Tongue (tissue), 1 donor: ENCODE measurements at regions not wholly inside any gene's neighbourhood (a gene's known extent, or its start where the extent isn't known, plus 50 kb on each side); places are given as distances from the start of the nearest gene placed in this dataset.
"Not testable (repeated sequence)": the region's sequence is repeated elsewhere in the genome, so short reads cannot be mapped to it uniquely, and the experiment has no call there.

Source experiments
- DNase-seq: peaks from one replicate; pipeline ENCODE4 v3.0.0-alpha.2; 2015

DNA sequence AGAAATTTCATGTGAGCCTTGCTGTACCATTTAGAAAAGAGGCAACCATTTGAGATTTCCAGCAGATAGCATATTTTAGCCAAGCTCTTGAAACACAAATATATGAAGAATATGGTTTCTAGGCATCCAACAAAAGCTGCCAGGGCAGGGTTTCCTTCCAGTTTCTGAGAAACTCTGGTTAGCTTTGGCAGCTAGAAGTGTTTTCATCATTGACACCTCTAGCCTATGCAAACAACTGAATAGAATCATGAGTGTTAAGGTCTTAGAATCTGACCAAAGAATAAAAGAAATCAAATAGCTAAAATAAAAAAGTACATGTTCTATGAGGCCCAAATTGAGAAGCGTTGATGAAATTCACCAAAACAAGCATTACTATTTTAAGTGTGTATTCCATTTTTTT, 188.1 kb downstream of the TMEM167A start:
- DNase-seq = no peak

DNA sequence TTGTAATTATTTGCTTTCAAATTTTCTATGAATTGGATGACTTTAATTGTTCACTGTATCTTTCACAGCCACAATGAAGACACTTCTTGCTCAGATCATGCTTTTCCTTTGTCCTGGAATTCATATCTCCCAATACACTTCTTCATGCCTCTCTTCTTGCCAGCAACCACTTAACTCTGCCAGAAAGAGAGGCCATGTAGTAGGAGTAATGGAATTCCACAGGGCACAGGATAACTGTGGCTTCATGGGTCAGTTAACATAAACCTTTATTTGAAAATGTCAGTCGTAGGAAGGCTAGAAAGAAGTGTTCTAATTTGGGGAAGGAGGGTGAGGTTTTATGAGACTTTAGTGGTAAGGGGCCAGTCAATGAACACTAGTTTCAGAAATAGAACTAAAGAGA, 190.3 kb downstream of the TMEM167A start:
- DNase-seq = no peak

DNA sequence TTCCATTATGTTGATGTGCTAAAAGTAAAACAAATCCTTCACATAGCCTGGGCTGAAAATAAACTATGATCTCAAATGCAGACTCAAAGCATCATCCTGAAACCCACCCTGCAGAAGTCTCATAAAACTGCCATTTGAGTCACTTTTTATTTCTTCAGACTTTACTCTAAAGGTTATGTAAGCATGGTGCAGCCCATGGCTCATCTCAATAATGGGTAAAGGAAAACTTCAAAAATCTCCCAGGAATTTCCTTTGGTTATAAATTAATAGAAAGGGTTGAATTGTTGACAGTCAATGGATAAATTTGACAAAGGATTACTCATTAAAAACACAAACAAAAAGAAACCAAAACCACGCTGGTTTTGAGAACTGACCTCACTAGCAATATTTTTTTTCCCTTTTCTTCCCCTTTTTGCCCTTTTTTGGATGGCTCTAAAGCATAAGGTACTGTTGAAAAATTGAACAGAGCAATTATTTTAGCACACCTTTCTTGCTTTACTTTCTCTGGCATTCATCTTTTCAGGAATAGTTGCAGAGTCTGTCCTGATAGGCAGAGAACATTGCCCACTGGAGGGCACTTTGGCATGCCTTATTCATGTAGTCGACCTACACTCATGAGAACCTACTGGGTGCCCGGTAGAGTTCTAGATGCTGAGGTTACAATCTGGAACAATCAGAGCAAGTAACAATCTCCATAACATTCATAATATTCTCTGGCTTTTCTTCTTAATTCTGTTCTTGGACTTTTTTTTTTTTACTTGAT, 191.4 kb downstream of the TMEM167A start:
- DNase-seq = no peak

DNA sequence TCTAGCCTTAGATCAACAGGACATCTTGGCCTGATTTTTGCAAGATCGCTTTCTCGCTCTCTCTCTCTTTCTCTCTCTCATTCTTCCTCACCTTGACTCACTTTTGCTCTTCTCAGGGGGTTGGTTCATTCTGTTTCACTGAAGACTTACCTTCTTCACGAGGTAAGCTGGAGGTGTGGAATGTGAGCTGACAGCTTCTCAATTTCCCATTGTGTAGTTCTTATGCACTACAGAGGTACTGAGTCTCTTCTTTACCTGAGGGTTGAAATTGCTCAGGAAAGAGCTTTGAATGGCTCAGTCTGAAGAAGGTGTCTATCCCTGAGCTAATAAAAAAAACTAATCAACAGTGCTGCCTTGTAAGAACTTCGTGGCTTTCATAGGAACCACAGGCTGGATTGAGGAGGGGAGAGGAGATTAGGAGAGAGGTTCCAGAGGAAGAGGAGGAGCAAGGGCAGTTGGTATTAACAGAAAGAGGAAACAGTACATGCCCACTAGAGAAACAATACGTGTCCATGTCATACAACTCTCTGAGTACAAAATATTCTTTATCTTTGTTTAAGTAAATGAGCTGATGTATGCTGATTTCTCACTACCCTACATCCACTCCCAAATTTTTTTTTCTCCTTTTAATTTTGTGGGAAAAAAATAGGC, 192.2 kb downstream of the TMEM167A start:
- no peak for DNase-seq

DNA sequence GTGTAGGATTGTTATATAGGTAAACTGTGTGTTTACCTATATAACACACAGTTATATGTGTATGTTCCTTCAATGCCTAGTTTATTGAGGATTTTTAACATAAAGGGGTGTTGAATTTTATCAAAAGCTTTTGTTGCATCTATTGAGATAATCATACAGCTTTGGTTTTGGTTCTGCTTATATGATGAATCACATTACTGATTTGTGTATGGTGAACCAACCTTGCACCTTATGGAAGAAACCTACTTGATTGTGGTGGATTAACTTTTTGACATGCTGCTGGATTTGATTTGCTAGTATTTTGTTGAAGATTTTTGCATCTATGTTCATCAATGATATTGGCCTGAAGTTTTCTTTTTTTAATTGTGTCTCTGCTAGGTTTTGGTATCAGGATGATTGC, 194.9 kb downstream of the TMEM167A start:
- DNase-seq = no peak

DNA sequence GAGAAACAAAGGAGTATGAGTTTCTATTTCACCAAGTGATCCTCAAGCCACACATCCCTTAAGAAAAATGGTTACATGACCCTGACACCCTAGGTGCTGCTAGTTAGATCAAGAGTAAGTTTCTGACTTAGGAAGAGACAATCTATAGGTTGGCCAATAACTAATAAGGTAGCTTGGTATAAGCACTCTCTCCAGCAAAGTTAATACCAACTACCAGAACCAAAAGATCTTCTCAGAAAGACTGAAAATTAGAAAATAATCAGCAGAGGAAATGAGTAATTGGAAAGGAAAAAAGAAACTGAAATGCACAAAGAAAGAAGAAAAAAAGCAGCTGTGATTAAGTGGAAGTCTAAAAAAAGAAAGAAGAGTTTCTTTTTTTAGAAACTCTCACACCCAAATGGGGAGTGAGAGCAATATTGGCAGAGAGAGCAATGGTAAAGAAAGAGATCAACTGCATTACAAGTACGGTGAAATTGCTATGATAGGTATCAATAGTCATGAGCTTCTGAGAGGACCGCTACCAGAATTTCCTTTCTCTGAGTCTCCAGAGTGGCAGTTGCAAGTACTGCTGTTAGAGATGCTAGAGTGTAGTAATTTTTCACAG, 195.5 kb downstream of the TMEM167A start:
- no peak for DNase-seq

DNA sequence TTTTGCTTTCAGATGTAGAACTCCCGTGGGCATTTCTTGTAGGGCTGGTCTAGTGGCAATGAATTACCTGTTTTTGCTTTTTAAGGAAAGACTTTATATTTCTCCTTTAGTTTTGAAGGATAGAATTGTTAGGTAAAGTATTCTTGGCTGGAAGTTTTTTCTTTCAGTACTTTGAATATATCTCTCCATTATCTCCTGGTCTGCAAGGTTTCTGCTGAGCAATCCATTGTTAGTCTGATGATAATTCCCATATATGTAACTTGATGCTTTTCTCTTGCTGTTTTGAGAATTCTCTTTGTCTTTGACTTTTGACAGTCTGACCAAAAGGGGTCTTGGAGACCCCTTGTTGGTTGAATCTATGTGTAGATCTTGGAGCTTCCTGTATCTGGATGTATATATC, 198.1 kb downstream of the TMEM167A start:
- no peak for DNase-seq

DNA sequence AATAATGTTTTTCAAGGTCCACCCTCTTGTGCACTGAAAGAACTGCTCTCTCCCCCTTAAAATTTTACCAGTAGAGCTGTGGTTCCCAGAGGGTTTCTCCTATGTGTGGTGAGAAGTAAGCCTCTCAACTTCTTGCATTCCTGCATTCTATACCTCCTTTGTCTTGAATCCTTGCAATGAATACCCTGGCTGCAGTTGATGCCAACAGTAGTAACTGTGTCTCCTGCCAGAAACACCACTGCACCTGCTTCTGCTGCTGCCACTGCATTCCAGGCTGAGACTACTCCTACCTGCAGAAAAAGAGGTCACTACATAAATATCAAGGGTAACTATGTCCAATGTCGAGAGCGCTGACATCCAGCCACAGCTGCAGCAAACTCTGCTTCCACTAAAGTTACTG, 203.7 kb downstream of the TMEM167A start:
- peak; percentile 40 for DNase-seq

DNA sequence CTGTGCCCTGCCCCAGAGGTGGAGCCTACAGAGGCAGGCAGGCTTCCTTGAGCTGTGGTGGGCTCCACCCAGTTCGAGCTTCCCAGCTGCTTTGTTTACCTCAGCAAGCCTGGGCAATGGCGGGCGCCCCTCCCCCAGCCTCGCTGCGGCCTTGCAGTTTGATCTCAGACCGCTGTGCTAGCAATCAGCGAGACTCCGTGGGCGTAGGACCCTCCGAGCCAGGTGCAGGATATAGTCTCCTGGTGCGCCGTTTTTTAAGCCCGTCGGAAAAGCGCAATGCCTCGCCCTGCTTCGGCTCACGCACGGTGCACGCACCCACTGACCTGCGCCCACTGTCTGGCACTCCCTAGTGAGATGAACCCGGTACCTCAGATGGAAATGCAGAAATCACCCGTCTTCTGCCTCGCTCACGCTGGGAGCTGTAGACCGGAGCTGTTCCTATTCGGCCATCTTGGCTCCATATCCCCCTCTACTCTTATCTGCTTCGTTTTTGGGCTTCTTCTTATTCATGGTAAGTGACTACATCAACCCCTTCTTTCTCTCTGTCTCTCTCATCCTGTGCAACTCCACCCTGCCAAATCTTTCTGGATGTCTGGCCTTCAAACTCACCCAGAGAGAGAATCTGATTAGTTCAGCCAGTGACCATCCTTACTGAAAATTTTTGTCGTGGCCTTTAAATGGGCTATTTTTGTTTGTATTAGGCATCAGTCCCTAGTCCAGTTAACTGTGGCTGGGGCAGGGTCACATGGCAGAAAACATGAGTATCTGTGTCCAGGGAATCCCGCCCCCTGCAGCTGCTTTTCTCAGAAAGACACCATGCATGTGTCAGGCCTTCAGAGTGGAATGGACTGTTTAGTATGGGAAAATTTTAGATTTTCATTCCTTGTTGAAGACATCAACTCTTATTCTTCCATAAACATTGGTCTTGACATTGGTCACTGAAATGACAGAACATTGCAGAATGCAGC, 204.6 kb downstream of the TMEM167A start:
- not testable (repeated sequence) for DNase-seq

DNA sequence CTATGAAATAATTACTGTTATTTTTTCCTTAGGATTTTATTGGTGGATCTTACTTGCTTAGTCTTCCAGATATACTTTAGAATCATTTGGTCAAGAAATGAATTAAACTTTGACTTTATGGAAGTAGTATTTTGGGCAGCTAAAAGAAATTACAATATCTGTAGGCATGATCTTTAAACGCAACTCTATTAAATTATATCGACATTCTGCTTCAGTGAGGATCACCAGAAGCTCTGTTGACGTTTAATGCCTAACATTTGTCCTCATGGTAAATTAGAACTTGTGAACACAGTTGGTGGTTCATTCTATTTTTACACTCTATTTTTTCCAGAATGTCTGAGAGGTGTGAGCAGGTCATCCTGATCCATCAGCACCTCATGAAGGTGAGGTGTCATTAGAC, 211.6 kb downstream of the TMEM167A start:
- DNase-seq = no peak

DNA sequence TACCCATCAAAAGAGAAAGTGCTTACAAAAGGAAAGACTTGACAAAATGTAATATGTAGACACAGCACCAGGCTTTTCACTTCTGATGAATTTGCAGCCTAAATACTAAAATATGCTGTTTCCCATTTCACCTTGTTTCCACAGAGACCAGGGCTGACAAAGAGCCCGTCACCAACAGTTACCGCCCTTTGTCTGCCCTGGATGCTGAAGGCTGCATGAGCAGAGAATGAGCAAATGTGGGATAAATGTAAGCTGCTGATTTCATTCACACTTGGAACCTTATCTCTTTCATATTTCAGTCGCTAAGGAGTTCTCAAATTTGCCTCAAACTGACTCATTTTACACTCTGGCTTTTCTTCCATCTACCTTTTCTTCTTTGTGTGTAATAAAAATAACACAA, 213.9 kb downstream of the TMEM167A start:
- no peak for DNase-seq

DNA sequence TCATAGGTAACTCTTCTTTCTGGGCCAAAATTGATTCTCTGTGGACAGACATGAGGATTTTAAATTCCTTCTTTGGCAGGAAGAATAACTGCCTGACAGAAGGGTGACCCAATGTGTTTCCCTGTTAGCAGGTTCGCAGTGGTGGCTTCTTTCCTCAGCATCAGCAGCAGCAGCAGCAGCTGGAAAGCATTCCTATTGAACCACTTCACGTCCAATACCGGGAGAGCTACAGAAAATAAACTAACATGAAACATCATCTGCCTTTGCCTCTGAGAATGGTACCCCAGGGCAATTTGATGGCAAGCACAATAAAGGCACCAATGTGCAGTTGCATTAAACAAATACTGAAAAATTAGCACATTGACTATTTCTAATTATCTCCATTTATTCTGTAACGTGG, 214.5 kb downstream of the TMEM167A start:
- DNase-seq = no peak

DNA sequence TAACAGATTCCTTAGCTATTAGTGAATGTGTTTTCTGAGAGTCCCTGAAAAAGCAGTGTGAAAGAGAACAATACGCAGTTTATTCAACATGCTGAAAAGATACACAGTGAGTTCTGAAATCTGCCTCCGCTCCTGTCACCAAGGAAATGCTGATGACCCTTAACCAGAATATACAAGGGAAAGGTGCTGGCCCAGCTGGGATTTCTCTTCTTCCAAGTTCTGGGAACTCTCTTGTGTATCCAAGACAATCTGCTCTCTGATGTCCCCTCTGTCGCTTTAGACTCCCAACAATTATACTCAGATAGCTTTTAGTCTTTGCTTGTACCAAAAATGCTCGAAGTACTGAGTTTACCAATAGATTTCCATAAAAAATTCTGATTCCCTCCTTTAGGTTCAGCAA, 214.9 kb downstream of the TMEM167A start:
- DNase-seq = no peak

DNA sequence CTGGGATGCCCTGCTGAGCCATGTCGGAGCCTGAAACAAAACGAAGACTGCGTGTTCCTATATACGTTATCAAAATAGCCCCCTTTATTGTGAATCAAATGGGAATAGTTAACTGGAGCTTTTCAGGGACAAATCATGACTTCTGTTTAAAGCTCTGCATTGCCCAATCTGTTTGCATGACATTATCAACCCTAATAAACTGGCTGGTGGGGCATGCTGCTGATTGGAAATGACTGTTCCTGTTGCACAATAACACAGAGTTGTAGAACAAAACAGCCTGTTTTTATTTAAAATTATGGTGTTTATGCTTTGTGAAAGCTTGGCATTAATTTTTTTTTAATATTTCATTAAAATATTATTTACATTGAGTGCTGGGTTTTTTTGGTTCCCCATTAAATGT, 215.5 kb downstream of the TMEM167A start:
- DNase-seq = no peak

DNA sequence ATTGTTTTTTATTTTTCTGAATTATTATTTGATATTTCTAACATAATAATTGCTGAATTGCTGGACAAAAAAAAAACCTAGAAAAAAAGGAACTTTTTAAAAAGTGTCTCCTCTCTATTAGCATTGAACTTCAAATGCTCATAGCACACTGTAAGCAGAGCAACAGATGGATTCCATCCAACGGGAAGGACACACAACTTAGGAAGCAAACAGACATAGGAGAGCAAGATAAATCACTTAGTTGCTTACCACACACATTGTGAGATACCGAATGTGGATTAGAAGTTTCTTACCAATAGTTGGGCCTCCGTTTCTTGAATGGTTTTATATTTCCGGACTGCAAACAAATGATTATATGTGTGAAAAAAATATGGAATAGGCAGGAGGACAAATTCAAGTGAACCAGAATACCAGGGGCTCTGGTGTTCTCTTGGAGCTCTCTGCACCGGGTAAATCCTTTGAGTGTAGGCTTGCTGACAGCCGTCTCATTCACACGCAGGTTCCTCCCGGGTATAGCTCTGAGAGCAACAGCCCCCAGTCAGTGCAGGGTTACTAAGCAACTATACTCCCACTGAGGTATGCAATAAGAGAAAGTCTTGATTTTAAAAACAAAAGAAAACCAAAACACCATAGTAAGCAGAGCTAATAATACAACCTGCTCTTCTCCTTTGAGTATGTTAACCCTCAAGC, 217.6 kb downstream of the TMEM167A start:
- peak; percentile 52 for DNase-seq

DNA sequence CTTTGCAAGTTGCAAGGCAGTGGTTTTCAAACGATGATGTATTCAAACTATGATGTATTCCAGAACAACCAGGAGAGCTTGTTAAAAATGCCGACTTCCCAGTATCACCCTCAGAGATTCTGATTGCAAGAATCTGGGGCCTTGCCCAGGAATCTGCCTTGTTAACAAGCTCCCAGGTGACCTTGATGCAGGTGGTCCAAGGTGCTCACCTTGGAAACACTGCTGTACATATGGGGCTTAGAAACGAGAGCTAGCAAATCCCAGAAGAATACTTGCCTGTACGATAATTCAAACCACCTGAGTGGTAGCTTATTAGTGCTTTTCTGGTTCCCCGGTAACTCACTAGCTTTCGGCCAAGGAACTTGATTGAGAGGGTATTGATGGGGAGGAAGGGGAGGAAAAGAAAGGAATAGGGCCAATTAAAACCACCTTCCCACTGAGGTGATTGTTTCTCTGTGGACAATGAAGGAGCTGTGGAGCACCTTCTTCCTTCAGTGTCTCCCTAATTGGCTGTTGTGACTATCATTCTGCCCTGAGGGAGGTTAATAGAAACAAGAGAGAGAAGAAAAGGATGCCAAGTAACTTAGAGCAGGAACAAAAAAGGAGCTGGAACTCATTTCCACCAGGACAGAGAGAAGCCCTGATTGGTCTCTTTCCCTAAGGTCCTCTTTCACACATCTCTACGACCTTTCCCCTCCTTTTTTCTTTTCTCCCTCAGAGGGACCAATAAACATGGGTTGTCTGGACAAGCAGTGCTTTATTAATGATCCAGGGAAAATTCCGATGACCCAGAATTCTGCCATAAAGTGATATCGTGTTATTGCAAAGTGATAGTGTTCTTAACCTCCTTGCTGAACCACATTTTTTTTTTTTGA, 218.8 kb downstream of the TMEM167A start:
- peak; percentile 78 for DNase-seq

DNA sequence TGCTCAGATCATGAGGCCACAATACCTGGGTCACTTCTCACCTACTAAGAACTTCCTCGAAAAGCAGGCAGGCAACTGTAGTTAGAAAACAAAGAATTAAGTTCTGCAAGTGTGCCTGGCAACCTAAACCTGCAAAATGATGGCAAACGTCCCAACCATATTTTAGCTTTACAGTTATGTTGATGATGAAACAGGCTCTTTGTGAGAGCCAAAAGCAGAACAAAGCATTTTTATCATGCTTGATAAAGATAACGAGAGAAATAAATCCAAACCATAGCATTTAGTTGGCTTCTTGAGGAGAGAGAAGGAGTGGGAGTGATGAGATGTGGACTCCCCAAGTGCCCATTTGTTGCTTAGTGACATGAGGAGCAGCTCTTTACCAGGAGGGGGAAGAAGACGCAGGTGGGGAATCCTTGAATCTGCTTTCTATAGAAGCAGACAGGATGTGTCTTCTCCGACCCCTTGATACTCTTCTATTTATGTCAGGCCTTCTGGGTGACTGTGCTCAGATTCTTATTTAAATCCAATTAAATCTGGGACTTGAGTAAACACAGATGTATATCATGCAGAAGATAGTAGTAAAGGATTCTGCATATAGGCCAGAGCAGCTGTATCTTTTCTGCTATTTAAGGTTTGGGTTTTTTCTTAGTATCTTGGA, 221.2 kb downstream of the TMEM167A start:
- DNase-seq = peak; percentile 61

DNA sequence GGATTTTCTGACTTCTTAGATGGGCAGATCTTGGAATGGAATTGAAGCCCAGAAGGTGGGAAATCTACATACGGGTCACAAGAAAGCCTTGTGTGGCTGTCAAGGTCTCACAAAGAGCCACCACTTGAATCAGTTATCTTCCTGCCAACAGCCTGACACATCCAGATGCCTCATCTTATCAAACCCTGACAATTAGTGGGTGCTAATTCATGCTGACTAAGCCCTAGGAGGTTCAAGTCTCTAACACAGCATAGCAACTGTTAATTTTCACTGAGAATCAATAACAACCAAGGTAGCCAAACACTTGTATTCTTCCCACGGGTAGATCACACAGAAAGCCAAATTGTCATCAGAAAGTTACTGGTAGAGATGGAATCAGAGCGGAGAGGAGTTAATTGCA, 222.2 kb downstream of the TMEM167A start:
- DNase-seq = no peak

DNA sequence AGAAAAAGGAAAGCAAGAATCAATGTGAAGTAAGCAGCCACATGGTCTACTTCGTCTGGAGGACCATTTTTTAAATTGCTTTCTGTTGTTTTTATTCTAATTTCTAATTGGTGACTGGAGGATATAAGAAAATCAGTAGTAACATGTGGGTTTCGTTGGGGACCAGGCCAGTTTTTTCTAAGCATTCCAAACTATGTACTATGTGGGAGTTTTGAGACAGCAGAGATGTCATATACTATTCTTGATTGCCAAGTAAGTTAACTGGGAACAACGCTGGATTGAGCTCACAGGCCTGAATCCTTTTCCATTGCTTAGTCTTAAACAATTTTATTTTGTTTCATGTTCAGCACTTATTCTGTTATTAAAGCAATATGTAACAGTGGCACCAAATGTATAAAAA, 225.7 kb downstream of the TMEM167A start:
- DNase-seq = no peak

DNA sequence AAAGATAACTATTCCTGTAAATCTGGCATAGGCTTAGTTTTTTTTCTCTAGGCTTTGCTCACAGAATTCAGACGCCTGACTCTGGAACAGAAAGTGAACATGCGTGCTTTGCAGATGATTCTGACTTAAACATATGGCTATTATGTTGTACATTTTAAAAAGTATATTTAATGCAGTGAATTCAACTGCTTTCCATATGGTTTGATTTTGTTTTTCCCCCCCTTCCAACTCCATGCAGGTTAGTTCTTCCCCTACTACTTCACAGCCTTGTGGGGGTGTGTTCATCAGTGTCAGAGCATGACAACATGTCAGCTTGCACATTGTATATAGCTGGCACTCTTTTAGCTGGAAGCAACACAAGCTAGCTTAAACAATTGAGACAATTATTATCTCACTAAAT, 226.8 kb downstream of the TMEM167A start:
- DNase-seq = no peak
